ENCODE measurements at regions not wholly inside any gene's neighbourhood (a gene's known extent, or its start where the extent isn't known, plus 50 kb on each side); places are given as distances from the start of the nearest gene placed in this dataset.

DNA sequence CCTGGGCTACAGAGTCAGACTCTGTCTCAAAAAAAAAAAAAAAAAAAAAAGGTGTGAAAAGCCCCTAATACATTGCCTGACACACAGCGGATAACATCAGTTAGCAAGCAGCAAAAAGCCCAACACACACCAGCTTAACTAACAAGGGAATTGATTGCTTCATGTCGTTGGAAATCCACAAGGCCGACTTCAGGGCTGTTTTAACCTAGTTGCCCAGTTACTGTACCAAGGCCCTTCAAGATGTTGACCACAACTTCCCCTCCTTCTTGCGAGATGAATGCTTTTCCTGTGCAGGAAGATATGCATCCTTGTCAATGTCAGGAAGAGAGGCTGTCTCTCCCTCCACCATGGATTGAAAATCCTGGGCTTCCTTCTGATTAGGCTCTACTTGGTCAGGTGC, 202.9 kb downstream of the MIB1 start:
- TF ChIP-seq, protein P1, sequence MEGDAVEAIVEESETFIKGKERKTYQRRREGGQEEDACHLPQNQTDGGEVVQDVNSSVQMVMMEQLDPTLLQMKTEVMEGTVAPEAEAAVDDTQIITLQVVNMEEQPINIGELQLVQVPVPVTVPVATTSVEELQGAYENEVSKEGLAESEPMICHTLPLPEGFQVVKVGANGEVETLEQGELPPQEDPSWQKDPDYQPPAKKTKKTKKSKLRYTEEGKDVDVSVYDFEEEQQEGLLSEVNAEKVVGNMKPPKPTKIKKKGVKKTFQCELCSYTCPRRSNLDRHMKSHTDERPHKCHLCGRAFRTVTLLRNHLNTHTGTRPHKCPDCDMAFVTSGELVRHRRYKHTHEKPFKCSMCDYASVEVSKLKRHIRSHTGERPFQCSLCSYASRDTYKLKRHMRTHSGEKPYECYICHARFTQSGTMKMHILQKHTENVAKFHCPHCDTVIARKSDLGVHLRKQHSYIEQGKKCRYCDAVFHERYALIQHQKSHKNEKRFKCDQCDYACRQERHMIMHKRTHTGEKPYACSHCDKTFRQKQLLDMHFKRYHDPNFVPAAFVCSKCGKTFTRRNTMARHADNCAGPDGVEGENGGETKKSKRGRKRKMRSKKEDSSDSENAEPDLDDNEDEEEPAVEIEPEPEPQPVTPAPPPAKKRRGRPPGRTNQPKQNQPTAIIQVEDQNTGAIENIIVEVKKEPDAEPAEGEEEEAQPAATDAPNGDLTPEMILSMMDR (IDR thresholded peaks at IDR 0.05; ENCODE audit: insufficient read depth, low read length, poor library complexity, severe bottlenecking): no peak
- no peak for TF ChIP-seq EZH2phosphoT487 (conservative IDR thresholded peaks at IDR 0.05; ENCODE audit: low read length)
